ENCODE measurements at regions not wholly inside any gene's neighbourhood (a gene's known extent, or its start where the extent isn't known, plus 50 kb on each side); places are given as distances from the start of the nearest gene placed in this dataset.

- ATAC-seq: no peak
- no peak for TF ChIP-seq BACH2 (CRISPR knock-in tag; IDR thresholded peaks at IDR 0.05; ENCODE audit: borderline replicate concordance)
- TF ChIP-seq ISL1 (CRISPR knock-in tag; IDR thresholded peaks at IDR 0.05): no peak
- no peak for TF ChIP-seq ZFP30 (CRISPR knock-in tag; IDR thresholded peaks at IDR 0.05)
- TF ChIP-seq ZNF8 (CRISPR knock-in tag; IDR thresholded peaks at IDR 0.05): no peak
- TF ChIP-seq GLIS3 (CRISPR knock-in tag; IDR thresholded peaks at IDR 0.05): no peak
- TF ChIP-seq ZFP3 (CRISPR knock-in tag; IDR thresholded peaks at IDR 0.05): no peak
- no peak for TF ChIP-seq ZC3H10 (CRISPR knock-in tag; IDR thresholded peaks at IDR 0.05)
- TF ChIP-seq CSRNP3 (CRISPR knock-in tag; IDR thresholded peaks at IDR 0.05): no peak
- TF ChIP-seq PATZ1 (CRISPR knock-in tag; IDR thresholded peaks at IDR 0.05; ENCODE audit: borderline replicate concordance): no peak
- no peak for TF ChIP-seq OSR1 (CRISPR knock-in tag; IDR thresholded peaks at IDR 0.05)
- TF ChIP-seq ESRRG (CRISPR knock-in tag; IDR thresholded peaks at IDR 0.05): no peak
- TF ChIP-seq CREB5 (CRISPR knock-in tag; IDR thresholded peaks at IDR 0.05; ENCODE audit: low read depth): no peak
- TF ChIP-seq ARNTL (CRISPR knock-in tag; IDR thresholded peaks at IDR 0.05; ENCODE audit: borderline replicate concordance, low read depth): no peak
- no peak for TF ChIP-seq TCF4 (CRISPR knock-in tag; IDR thresholded peaks at IDR 0.05; ENCODE audit: borderline replicate concordance)
- TF ChIP-seq CSDC2 (CRISPR knock-in tag; IDR thresholded peaks at IDR 0.05): no peak
Measured at GRCh38 chr6:155995281-155995680, 539.6 kb upstream of the NOX3 start.

GRCh38 chr6:155994086-155994485 is 538.4 kb upstream of the NOX3 start:
- TF ChIP-seq CSRNP3 (CRISPR knock-in tag; IDR thresholded peaks at IDR 0.05) (no peak), ZNF70 (CRISPR knock-in tag; IDR thresholded peaks at IDR 0.05) (no peak), CREB5 (CRISPR knock-in tag; IDR thresholded peaks at IDR 0.05; ENCODE audit: low read depth) (no peak), ZFP3 (CRISPR knock-in tag; IDR thresholded peaks at IDR 0.05) (no peak), BACH2 (CRISPR knock-in tag; IDR thresholded peaks at IDR 0.05; ENCODE audit: borderline replicate concordance) (no peak), TOX (CRISPR knock-in tag; IDR thresholded peaks at IDR 0.05; ENCODE audit: borderline replicate concordance) (no peak), ISL1 (CRISPR knock-in tag; IDR thresholded peaks at IDR 0.05) (no peak), POU6F1 (CRISPR knock-in tag; IDR thresholded peaks at IDR 0.05; ENCODE audit: borderline replicate concordance, low read depth) (no peak), ZC3H10 (CRISPR knock-in tag; IDR thresholded peaks at IDR 0.05) (no peak)
- no peak for ATAC-seq

- no peak for ATAC-seq
- TF ChIP-seq TCF4 (CRISPR knock-in tag; IDR thresholded peaks at IDR 0.05; ENCODE audit: borderline replicate concordance): no peak
- no peak for TF ChIP-seq ZNF70 (CRISPR knock-in tag; IDR thresholded peaks at IDR 0.05)
- TF ChIP-seq PPARA (CRISPR knock-in tag; IDR thresholded peaks at IDR 0.05; ENCODE audit: borderline replicate concordance): no peak
- TF ChIP-seq CREB5 (CRISPR knock-in tag; IDR thresholded peaks at IDR 0.05; ENCODE audit: low read depth): no peak
- no peak for TF ChIP-seq TSHZ2 (CRISPR knock-in tag; IDR thresholded peaks at IDR 0.05)
- TF ChIP-seq GLIS3 (CRISPR knock-in tag; IDR thresholded peaks at IDR 0.05): no peak
- TF ChIP-seq ISL1 (CRISPR knock-in tag; IDR thresholded peaks at IDR 0.05): no peak
- no peak for TF ChIP-seq SNAI2 (CRISPR knock-in tag; IDR thresholded peaks at IDR 0.05)
- no peak for TF ChIP-seq ESRRG (CRISPR knock-in tag; IDR thresholded peaks at IDR 0.05)
- no peak for TF ChIP-seq POU6F1 (CRISPR knock-in tag; IDR thresholded peaks at IDR 0.05; ENCODE audit: borderline replicate concordance, low read depth)
- TF ChIP-seq ZNF565 (CRISPR knock-in tag; conservative IDR thresholded peaks at IDR 0.05; ENCODE audit: low read depth): no peak
- TF ChIP-seq ZFP3 (CRISPR knock-in tag; IDR thresholded peaks at IDR 0.05): no peak
Measured at GRCh38 chr6:155993240-155993639, 537.6 kb upstream of the NOX3 start.
